ENCODE measurements at regions not wholly inside any gene's neighbourhood (a gene's known extent, or its start where the extent isn't known, plus 50 kb on each side); places are given as distances from the start of the nearest gene placed in this dataset.
"Not testable (repeated sequence)": the region's sequence is repeated elsewhere in the genome, so short reads cannot be mapped to it uniquely, and the experiment has no call there.

- DNase-seq = no peak
Observed at GRCh38 chr17:70912716-70913485, 743.6 kb downstream of the KCNJ2 start.

- DNase-seq = no peak
Observed at GRCh38 chr17:70916469-70916868, 747.1 kb downstream of the KCNJ2 start.

GRCh38 chr17:70919241-70919640, 749.9 kb downstream of the KCNJ2 start:
- no peak for DNase-seq

- no peak for DNase-seq
Observed at GRCh38 chr17:70920416-70920815, 751.1 kb downstream of the KCNJ2 start.

GRCh38 chr17:70922268-70922667, 752.9 kb downstream of the KCNJ2 start:
- no peak for DNase-seq

- DNase-seq = no peak
Observed at GRCh38 chr17:70924776-70925175, 755.4 kb downstream of the KCNJ2 start.

GRCh38 chr17:70929226-70929625, 759.9 kb downstream of the KCNJ2 start:
- DNase-seq = no peak

GRCh38 chr17:70934231-70934630, 764.9 kb downstream of the KCNJ2 start:
- no peak for DNase-seq

- DNase-seq = no peak
Observed at GRCh38 chr17:70934835-70935234, 765.5 kb downstream of the KCNJ2 start.

GRCh38 chr17:70936724-70937123, 767.4 kb downstream of the KCNJ2 start:
- DNase-seq = no peak

- no peak for DNase-seq
Observed at GRCh38 chr17:70938336-70938735, 769.0 kb downstream of the KCNJ2 start.

- DNase-seq = no peak
Observed at GRCh38 chr17:70945386-70945785, 776.1 kb downstream of the KCNJ2 start.

GRCh38 chr17:70947215-70947614, 777.9 kb downstream of the KCNJ2 start:
- DNase-seq = no peak

- DNase-seq = no peak
Observed at GRCh38 chr17:70947636-70948565, 778.6 kb downstream of the KCNJ2 start.

GRCh38 chr17:70953140-70953539, 783.8 kb downstream of the KCNJ2 start:
- DNase-seq = not testable (repeated sequence)

GRCh38 chr17:70955441-70955840, 786.1 kb downstream of the KCNJ2 start:
- DNase-seq = no peak

- DNase-seq = no peak
Observed at GRCh38 chr17:70956726-70957125, 787.4 kb downstream of the KCNJ2 start.

GRCh38 chr17:70961341-70961740, 792.0 kb downstream of the KCNJ2 start:
- no peak for DNase-seq

- DNase-seq = no peak
Observed at GRCh38 chr17:70968302-70968701, 799.0 kb downstream of the KCNJ2 start.

GRCh38 chr17:70969521-70970034, 800.2 kb downstream of the KCNJ2 start:
- no peak for DNase-seq

GRCh38 chr17:70976447-70976846, 807.1 kb downstream of the KCNJ2 start:
- DNase-seq = no peak

- no peak for DNase-seq
Observed at GRCh38 chr17:70984873-70985272, 815.5 kb downstream of the KCNJ2 start.
